WERI-Rb-1 (cell line): ENCODE measurements at regions not wholly inside any gene's neighbourhood (a gene's known extent, or its start where the extent isn't known, plus 50 kb on each side); places are given as distances from the start of the nearest gene placed in this dataset.

ENCODE experiments used
- DNase-seq: peaks from one replicate; pipeline ENCODE4 v3.0.0-alpha.2; 2020
- H3K27ac ChIP-seq: fragments of 250-450 bp; sonication (Bioruptor Pico); 2 replicates; pipeline ENCODE4 v1.5.1; 2020; ENCODE audit warnings: mild to moderate bottlenecking, moderate library complexity
- H3K27me3 ChIP-seq: fragments of 250-450 bp; sonication (Bioruptor Pico); 2 replicates; pipeline ENCODE4 v1.5.1; 2021; ENCODE audit warnings: mild to moderate bottlenecking, low read depth, moderate library complexity; ENCODE audit not compliant: insufficient read depth, severe bottlenecking
- H3K36me3 ChIP-seq: fragments of 250-450 bp; sonication (Bioruptor Pico); 2 replicates; pipeline ENCODE4 v1.5.1; 2020; ENCODE audit warnings: mild to moderate bottlenecking, moderate library complexity
- H3K4me3 ChIP-seq: 2 replicates; pipeline ENCODE4 v1.5.1; 2011; ENCODE audit warnings: low read depth, mild to moderate bottlenecking, control low read depth, low read length
- H3K9me3 ChIP-seq: fragments of 250-450 bp; sonication (Bioruptor Pico); 2 replicates; pipeline ENCODE4 v1.5.1; 2021; ENCODE audit warnings: mild to moderate bottlenecking, moderate library complexity; ENCODE audit not compliant: severe bottlenecking
- TF ChIP-seq, protein P1 (sequence below): IDR thresholded peaks from 2 replicates; pipeline ENCODE4 v1.5.1; 2011; ENCODE audit warnings: low read depth, mild to moderate bottlenecking, control low read depth, inconsistent platforms, low read length

DNA sequence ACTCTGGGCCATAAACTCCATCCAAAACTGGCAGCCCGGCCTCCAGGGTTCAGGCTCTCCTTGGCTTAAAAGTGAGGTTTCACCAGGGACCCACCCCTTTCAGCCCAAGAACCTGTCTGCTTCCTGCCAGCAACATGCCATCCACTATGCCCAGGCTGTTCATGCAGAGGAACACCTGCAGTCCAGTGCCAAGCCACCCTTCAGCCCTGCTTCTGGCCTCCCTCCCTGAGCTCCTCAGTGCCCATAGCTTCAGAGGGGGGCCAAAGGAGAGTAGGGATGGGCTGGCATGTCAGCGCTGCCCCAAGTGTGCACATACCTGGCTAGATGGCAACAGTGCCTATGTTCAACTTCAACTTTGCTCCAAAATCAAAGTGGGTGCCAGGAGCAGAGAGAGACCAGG is 166.9 kb upstream of the MRPS30 start:
- Histone ChIP-seq H3K9me3 (peaks cover 4% of the 10 kb centered on the region), H3K4me3 (no peak overlapping the region), H3K27ac (no peak overlapping the region), H3K36me3 (no peaks in the 10 kb centered on the region), H3K27me3 (no peaks in the 10 kb centered on the region)
- TF ChIP-seq, protein P1, sequence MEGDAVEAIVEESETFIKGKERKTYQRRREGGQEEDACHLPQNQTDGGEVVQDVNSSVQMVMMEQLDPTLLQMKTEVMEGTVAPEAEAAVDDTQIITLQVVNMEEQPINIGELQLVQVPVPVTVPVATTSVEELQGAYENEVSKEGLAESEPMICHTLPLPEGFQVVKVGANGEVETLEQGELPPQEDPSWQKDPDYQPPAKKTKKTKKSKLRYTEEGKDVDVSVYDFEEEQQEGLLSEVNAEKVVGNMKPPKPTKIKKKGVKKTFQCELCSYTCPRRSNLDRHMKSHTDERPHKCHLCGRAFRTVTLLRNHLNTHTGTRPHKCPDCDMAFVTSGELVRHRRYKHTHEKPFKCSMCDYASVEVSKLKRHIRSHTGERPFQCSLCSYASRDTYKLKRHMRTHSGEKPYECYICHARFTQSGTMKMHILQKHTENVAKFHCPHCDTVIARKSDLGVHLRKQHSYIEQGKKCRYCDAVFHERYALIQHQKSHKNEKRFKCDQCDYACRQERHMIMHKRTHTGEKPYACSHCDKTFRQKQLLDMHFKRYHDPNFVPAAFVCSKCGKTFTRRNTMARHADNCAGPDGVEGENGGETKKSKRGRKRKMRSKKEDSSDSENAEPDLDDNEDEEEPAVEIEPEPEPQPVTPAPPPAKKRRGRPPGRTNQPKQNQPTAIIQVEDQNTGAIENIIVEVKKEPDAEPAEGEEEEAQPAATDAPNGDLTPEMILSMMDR = no peak
- no peak for DNase-seq

DNA sequence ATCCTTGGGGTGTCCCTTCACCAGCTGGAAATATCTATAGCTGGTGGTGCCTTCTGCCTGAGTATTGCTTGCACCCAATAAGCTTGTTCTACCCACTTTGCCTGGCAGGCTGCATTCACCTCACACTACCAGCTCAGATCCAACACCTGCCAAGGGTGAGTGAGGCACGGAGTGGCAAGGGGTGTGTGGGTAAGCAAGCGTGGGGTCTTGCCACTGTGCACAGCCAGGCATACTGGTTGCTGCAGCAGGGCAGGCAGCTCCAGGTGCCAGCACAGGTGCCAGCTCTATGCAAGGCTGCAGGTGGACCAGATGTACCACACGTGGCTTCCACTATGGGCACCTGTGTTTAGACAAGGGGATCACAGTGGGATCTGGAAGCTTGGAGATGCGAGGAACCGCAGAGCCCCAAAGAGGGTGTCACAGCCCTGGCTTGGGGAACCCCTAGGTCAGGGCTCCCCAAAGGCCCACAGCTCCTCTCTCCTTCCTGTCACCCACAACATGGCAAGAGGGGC is 167.7 kb upstream of the MRPS30 start:
- H3K27me3 ChIP-seq = no peaks in the 10 kb centered on the region
- TF ChIP-seq, protein P1 = no peak
- no peak overlapping the region for H3K27ac ChIP-seq
- H3K9me3 ChIP-seq = peaks cover 4% of the 10 kb centered on the region
- no peak overlapping the region for H3K4me3 ChIP-seq
- DNase-seq = no peak
- no peaks in the 10 kb centered on the region for H3K36me3 ChIP-seq

DNA sequence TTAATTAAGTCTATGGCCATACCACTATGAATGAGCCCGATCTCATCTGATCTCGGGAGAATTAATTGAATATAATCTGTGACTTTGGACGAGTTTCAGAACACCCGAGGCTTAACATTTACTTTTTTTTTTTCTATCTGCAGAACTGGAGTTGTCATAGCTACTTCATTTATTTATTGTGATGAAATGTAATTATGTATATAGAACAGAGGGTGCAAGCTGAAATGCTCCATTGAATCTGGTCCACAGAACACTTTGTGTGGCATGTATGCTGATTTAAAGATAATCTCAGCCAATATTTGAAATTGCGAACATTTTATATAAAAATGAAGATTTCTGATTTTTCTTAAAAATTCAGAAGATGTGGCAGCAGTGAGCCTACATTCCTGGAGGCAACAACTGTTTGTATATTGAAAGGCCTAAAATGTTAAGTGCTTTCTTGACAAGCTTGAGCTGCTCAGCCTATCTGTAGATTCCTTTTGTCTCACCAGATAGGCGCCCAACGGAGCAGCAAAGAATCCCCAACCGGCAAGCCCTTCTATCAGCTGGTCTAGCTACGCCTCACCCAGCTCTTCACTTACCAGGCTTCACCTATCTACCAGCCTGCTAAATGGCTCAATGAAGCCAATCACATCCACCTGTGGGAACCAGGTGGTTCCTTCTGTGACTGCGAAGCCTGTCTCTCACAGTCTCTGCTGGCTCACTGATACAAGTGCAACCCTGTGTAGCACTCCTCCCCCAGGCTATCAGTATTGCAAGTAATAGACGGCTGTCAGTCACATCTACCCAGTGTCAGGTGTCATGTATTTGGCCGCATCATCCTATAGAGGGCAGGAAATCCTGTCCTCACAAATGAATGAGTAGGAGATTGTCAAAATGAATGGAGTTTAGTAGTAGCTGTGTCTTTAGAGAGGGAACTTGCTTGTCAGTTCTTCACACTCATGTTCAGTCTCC is 170.6 kb upstream of the MRPS30 start:
- Histone ChIP-seq H3K9me3 (peaks cover 4% of the 10 kb centered on the region), H3K27ac (no peak overlapping the region), H3K36me3 (no peaks in the 10 kb centered on the region), H3K27me3 (no peaks in the 10 kb centered on the region), H3K4me3 (no peak overlapping the region)
- DNase-seq = no peak
- TF ChIP-seq, protein P1 = no peak

DNA sequence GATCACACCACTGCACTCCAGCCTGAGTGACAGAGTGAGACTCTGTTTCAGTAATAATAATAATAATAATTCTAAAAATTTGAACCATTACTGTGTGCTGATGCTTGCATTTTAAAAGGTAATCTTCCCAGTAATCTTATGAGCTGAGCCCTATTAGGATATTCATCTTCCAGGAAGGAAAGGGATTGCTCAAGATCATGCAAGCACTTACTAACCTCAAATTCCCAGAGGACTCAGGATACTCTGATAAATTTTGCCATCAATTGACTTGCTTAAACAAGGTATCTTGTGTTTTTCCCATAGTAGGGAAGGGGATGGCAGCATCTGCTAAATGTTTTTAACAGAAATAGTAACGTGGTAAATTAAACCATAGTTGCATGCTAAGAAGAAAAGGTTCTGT is 176.4 kb upstream of the MRPS30 start:
- H3K4me3 ChIP-seq = no peak overlapping the region
- no peaks in the 10 kb centered on the region for H3K36me3 ChIP-seq
- no peaks in the 10 kb centered on the region for H3K27me3 ChIP-seq
- H3K9me3 ChIP-seq = no peaks in the 10 kb centered on the region
- no peak overlapping the region for H3K27ac ChIP-seq
- DNase-seq = no peak
- TF ChIP-seq, protein P1 = no peak

DNA sequence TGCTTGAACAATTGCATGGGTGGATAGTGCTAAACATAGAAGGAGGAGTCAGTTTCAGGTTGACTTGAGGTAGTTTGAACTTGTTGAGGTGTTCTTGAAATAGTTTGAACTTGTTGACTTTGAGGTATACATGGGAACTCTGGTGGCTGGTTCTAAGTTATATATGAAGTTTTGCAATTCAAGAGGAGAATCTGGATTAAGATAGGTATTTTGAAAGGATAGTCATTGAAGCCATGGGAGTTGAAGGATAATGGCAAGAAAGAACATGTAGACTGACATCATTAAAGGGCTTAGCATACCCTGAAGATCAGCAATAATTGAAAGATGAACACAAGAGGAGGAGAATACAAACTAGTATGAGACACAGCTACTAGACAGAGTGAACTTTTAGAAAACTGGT is 181.9 kb upstream of the MRPS30 start:
- DNase-seq = no peak
- Histone ChIP-seq H3K27ac (no peak overlapping the region), H3K27me3 (no peaks in the 10 kb centered on the region), H3K36me3 (no peaks in the 10 kb centered on the region), H3K4me3 (no peak overlapping the region), H3K9me3 (no peaks in the 10 kb centered on the region)
- TF ChIP-seq, protein P1 = no peak

DNA sequence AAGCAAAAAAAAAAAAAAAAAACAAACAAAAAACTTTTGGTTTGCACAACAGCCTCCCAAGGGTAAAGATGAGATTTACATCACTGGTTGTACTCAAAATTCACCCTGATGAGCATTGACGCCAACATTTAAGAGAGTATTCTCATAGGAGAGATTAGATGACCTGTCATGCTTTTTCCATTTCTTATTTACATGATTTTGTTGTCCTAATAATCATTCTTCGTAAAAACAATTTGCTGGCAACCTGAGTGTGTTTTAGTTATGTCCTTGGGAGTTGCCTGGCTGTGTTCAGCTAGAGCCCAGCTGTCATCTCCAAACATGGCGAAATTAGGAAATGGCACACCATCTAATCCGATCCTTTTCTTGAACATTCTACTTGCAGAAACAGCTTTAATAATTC is 186.4 kb upstream of the MRPS30 start:
- TF ChIP-seq, protein P1 = no peak
- H3K4me3 ChIP-seq = no peak overlapping the region
- DNase-seq = no peak

More for the DNA sequence above, 186.4 kb upstream of the MRPS30 start:
- Histone ChIP-seq H3K9me3 (no peaks in the 10 kb centered on the region), H3K36me3 (no peaks in the 10 kb centered on the region), H3K27ac (no peak overlapping the region), H3K27me3 (no peaks in the 10 kb centered on the region)
